HG03354 (cell line): ENCODE measurements at regions not wholly inside any gene's neighbourhood (a gene's known extent, or its start where the extent isn't known, plus 50 kb on each side); places are given as distances from the start of the nearest gene placed in this dataset.

Source experiments
- ATAC-seq: cut with Tn5 transposase; IDR thresholded peaks from one replicate; pipeline ENCODE4 v1.9.1; 2021; ENCODE audit warnings: mild to moderate bottlenecking; ENCODE audit not compliant: unreplicated experiment, poor library complexity, severe bottlenecking

DNA sequence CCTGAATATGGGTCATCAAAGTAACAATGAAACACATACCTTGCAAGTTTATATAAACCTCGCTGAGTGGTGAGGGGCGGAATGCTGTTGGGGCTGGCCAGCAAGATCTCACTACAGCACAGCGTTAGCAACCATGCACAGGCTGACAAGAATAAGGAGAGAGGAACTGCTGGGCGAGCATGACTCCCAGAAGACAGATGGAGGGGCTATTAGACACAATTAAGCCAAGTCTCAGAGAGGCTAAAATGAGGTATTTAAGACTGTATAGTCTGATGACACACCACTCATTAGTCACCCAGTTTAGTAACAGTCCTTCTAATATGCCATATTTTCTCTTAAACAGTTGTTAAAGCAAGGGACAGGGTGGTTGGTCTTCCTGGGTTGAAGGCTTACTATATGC is 340.2 kb upstream of the NR5A2 start:
- ATAC-seq, result no peak

- ATAC-seq, result no peak
Observed at GRCh38 chr1:199688133-199688676, 339.3 kb upstream of the NR5A2 start.

DNA sequence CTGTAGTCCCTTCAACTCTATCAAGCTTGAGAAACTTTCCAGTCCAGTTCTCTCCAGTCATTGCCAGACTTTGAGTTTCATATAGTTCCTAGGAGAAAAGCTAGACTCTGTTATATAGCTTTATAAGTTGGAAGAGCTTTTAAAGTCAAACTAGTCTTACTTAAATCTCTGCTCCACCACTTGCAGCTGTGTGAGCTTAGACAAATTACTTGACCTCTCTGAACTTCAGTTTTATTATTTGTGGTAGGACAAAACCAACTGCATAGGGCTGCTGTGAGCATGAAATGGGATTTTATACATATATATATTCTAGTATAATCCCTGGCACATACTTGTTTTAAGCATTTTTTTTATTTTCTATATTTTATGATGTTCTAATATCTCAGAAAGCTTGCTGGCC is 338.7 kb upstream of the NR5A2 start:
- ATAC-seq, result no peak

GRCh38 chr1:199690496-199690895 is 337.0 kb upstream of the NR5A2 start:
- ATAC-seq, result no peak

DNA sequence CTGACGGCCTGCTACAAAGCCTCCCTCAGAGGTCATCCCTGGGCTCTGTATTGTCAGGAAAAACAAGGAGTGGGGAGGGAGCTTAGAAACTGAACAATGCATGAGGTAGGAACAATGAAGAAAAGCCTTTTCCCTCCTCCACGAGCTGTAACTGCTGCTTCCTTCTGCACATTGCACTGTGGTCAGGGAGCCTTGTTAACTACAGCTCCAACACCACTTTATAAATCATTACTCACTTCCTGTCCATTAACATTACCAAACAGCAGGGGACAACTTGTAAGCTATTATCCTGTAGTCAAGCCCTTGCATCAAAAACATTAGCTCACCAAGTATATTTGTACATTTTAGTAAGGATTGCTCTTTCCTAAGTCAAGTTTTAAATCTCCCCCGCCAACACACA is 336.0 kb upstream of the NR5A2 start:
- ATAC-seq, result no peak

GRCh38 chr1:199693724-199694123 is 333.8 kb upstream of the NR5A2 start:
- no peak for ATAC-seq

DNA sequence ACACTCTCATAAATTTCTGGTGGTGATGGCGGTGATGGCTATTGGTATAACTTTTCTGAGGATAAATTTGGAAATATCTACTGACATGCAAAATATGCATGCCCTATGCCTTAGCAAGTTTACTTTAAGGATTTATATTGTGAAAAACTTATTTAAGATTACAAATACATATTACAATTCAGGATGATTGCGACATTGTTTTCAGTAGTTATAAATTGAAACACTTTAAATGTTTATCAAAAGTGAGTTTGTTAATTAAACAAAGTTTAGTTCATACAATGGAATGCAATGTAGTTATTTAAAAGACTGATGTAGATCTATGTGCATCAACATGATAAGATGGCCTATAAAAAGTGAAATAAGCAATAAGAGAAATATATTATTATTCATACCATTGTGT is 331.3 kb upstream of the NR5A2 start:
- no peak for ATAC-seq

GRCh38 chr1:199698222-199698621 is 329.3 kb upstream of the NR5A2 start:
- no peak for ATAC-seq

DNA sequence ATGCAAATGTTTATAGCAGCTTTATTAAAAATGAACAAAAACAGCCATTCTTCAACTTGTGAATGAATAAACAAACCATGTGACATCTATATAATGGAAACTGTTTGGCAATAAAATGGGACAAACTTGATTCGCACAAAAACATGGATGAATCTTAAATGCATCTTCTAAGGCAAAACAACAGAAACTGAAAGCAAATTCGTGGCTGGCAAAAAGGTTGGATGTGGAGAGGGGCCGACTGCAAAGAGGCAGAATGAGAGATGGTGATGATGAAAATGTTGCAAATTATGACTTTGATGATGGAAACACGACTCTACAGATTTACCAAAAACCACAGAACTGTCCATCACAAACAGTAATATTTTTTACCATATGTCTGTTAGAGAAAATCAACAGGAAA is 327.0 kb upstream of the NR5A2 start:
- no peak for ATAC-seq

- no peak for ATAC-seq
Observed at GRCh38 chr1:199701726-199702125, 325.8 kb upstream of the NR5A2 start.

GRCh38 chr1:199704231-199704630 is 323.3 kb upstream of the NR5A2 start:
- no peak for ATAC-seq

DNA sequence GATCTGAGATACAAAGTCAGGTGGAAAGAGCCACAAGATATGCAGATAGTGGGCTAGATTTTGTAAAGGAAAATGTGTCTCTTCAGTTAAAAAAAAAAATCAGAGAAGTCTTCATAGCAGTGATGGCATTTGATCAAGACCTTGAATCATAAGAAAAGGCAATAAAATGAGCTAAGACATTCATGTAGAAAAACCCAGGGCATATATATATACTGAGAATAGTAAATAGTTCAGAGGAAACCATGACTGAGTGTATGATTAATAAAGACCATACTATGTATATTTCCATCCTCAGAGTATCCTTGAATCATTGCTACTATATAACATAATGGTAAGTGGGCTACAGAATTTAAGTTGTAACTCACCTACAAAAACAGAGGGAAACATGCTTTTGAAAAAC is 321.7 kb upstream of the NR5A2 start:
- no peak for ATAC-seq

DNA sequence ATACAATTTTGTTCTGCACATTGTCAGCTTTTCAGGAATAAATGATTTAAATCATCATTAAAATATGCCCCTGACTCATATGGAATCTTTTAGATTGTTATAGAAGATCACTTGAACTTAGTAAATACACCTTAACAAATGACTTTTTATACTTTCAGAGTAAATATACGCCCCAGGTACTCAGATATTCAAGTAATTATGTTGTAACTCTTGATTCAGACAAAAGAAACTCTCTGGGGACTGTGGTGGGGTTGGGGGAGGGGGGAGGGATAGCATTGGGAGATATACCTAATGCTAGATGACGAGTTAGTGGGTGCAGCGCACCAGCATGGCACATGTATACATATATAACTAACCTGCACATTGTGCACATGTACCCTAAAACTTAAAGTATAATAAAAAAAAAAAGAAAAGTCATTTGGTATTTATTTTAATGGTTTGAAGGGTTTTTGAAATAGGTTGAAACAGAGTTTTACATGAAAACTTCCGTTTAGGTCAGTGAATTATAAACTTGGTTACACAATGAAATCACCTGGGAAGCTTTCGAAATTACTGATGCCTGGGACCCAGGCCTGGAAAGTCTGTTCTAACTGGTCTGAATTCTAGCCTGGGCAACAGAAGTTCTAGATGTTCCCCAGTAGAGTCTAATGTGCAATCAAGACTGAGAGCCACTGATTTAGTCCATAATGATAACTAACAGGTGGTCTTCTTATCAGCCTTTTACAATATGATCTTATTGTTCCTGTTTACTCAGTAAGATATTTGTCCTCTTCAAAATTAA is 320.5 kb upstream of the NR5A2 start:
- ATAC-seq, result no peak

DNA sequence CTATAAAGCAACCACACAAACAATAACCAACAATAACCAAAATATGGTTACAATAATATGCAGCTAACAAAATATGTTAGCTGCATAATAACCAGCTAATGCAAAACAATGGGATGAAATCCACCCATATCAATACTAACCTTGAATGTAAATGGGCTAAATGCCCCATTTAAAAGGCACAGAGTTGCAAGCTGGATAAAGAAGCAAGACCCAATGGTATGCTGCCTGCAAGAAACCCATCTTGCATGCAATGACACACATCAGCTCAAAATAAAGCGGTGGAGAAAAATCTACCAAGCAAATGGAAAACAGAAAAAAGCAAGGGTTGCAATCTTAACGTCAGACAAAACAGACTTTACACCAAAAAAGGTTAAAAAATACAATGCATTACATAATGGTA is 316.5 kb upstream of the NR5A2 start:
- ATAC-seq, result no peak

GRCh38 chr1:199716729-199717128 is 310.8 kb upstream of the NR5A2 start:
- ATAC-seq, result no peak

DNA sequence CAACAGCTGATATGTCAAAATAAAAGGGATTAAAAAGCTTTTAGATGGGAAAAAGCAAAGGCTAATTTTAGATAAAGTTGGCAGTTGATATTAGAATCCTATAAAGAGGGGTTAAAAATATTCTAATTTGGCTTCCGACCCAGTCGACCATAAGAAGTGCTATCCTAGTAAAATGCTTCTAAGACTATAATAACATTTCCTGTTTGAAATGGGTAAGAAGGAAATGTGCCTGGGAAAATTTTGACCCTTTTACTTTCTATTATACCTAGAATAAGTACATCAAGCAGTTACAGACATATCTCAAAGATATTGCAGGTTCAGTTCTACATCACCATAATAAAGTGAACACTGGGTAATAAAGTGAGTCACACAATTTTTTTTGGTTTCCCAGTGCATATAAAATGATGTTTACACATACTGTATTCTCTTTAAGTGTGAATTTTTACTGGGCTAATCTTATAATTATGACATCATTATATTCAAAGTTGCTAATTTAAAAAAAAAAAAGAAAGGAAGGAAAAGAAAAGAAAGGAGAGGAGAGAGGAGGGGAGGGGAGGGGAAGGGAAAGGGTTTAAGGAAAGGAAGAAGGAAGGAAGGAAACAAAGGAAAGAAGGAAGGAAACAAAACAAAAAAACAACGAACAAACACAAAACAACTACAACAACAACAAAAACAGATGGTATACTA is 308.2 kb upstream of the NR5A2 start:
- ATAC-seq, result no peak

- ATAC-seq, result no peak
Observed at GRCh38 chr1:199720496-199720895, 307.0 kb upstream of the NR5A2 start.

GRCh38 chr1:199721001-199721400 is 306.5 kb upstream of the NR5A2 start:
- ATAC-seq, result no peak

GRCh38 chr1:199723250-199723956 is 304.1 kb upstream of the NR5A2 start:
- ATAC-seq, result no peak

GRCh38 chr1:199724049-199724448 is 303.5 kb upstream of the NR5A2 start:
- ATAC-seq, result no peak
